Osteocyte (in vitro differentiated cells): ENCODE measurements at regions not wholly inside any gene's neighbourhood (a gene's known extent, or its start where the extent isn't known, plus 50 kb on each side); places are given as distances from the start of the nearest gene placed in this dataset.

Experiments
- DNase-seq: peaks from one replicate; pipeline ENCODE4 v3.0.0; 2021; ENCODE audit warnings: mixed read lengths; ENCODE audit not compliant: unreplicated experiment; ENCODE audit errors: extremely low spot score
- H3K27ac Mint-ChIP-seq: one replicate; pipeline ENCODE4 v1.8.0; 2021; ENCODE audit warnings: mild to moderate bottlenecking, mixed read lengths; ENCODE audit not compliant: unreplicated experiment
- H3K27me3 Mint-ChIP-seq: one replicate; pipeline ENCODE4 v1.8.0; 2021; ENCODE audit warnings: mixed read lengths; ENCODE audit not compliant: unreplicated experiment
- H3K36me3 Mint-ChIP-seq: one replicate; pipeline ENCODE4 v1.8.0; 2021; ENCODE audit warnings: mixed read lengths; ENCODE audit not compliant: unreplicated experiment
- H3K4me1 Mint-ChIP-seq: one replicate; pipeline ENCODE4 v1.8.0; 2021; ENCODE audit warnings: mixed read lengths; ENCODE audit not compliant: unreplicated experiment
- H3K4me3 Mint-ChIP-seq: one replicate; pipeline ENCODE4 v1.8.0; 2021; ENCODE audit warnings: mild to moderate bottlenecking, moderate library complexity, mixed read lengths; ENCODE audit not compliant: unreplicated experiment
- H3K9me3 Mint-ChIP-seq: one replicate; pipeline ENCODE4 v1.8.0; 2021; ENCODE audit warnings: mixed read lengths; ENCODE audit not compliant: unreplicated experiment
- CTCF ChIP-seq: fragments of 200-600 bp; sonication (generic); IDR thresholded peaks from 2 replicates; pipeline ENCODE4 v1.5.0; 2021; ENCODE audit warnings: antibody characterized with exemption, mild to moderate bottlenecking, moderate library complexity

GRCh38 chr3:18992709-18993108 is 155.6 kb upstream of the KCNH8 start:
- Mint-ChIP-seq H3K27me3 (peaks cover 4% of the 10 kb centered on the region), H3K4me3 (no peak overlapping the region), H3K27ac (no peak overlapping the region), H3K36me3 (no peaks in the 10 kb centered on the region), H3K9me3 (peaks cover 6% of the 10 kb centered on the region), H3K4me1 (no peaks in the 10 kb centered on the region)
- DNase-seq: no peak
- TF ChIP-seq CTCF: no peak

GRCh38 chr3:18989237-18989795 is 159.0 kb upstream of the KCNH8 start:
- Mint-ChIP-seq H3K4me3 (no peak overlapping the region), H3K27ac (no peak overlapping the region), H3K4me1 (no peaks in the 10 kb centered on the region), H3K9me3 (no peaks in the 10 kb centered on the region), H3K27me3 (peaks cover 4% of the 10 kb centered on the region), H3K36me3 (no peaks in the 10 kb centered on the region)
- DNase-seq: no peak
- TF ChIP-seq CTCF: no peak

DNA sequence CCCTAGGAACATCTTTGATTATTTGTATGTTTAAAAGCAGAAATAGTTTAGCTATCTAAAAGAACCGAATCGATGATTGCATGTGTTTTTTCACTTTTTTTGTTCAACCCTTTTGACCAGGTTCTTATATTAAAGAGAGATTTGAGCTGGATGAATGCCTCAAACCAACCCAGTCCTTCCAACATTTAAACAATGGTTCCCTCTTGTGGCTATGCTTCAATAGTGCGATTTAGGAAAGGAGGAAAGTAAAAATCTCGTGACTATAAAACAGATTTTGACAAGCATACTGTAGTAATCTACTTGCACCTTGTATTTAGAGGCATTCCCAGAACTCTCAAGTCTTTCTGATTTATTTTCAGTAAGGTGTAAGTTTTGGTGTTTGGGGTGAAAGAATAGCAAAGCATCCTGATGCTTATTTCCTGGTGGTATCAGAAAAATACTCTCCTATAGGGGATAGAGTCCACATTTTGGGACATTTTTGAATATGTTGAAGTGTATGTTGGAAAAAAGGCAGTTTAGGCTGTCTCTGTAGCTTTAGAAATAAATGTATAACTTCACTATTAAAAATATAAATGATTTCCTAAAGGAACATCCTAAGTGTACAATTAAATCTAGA is 159.6 kb upstream of the KCNH8 start:
- Mint-ChIP-seq H3K27me3 (peaks cover 4% of the 10 kb centered on the region), H3K4me3 (no peak overlapping the region), H3K9me3 (no peaks in the 10 kb centered on the region), H3K36me3 (no peaks in the 10 kb centered on the region), H3K4me1 (no peaks in the 10 kb centered on the region), H3K27ac (no peak overlapping the region)
- DNase-seq: no peak
- TF ChIP-seq CTCF: peak; percentile 52

- Mint-ChIP-seq H3K9me3 (no peaks in the 10 kb centered on the region), H3K4me1 (no peaks in the 10 kb centered on the region), H3K27me3 (peaks cover 4% of the 10 kb centered on the region), H3K27ac (no peak overlapping the region), H3K4me3 (no peak overlapping the region), H3K36me3 (no peaks in the 10 kb centered on the region)
- no peak for TF ChIP-seq CTCF
- DNase-seq: no peak
Measured at GRCh38 chr3:18987862-18988447, 160.4 kb upstream of the KCNH8 start.

- Mint-ChIP-seq H3K4me3 (no peak overlapping the region), H3K4me1 (no peaks in the 10 kb centered on the region), H3K27me3 (peaks cover 4% of the 10 kb centered on the region), H3K27ac (no peak overlapping the region), H3K36me3 (no peaks in the 10 kb centered on the region), H3K9me3 (peaks cover 3% of the 10 kb centered on the region)
- TF ChIP-seq CTCF: no peak
- DNase-seq: no peak
Measured at GRCh38 chr3:18987070-18987469, 161.2 kb upstream of the KCNH8 start.
